ENCODE measurements at regions not wholly inside any gene's neighbourhood (a gene's known extent, or its start where the extent isn't known, plus 50 kb on each side); places are given as distances from the start of the nearest gene placed in this dataset.

- no peak overlapping the region for H3K4me3 ChIP-seq (ENCODE audit: low read depth, low read length)
- no peak for DNase-seq (ENCODE audit: low read depth)
- TF ChIP-seq CTCF (IDR thresholded peaks at IDR 0.05; ENCODE audit: insufficient read depth, low read length), result no peak
Observed at GRCh38 chr21:33978585-33978984, 63.0 kb upstream of the ATP5PO start.

- TF ChIP-seq CTCF (IDR thresholded peaks at IDR 0.05; ENCODE audit: insufficient read depth, low read length), result no peak
- H3K4me3 ChIP-seq (ENCODE audit: low read depth, low read length), result no peak overlapping the region
- no peak for DNase-seq (ENCODE audit: low read depth)
Observed at GRCh38 chr21:33977721-33978369, 62.2 kb upstream of the ATP5PO start.

GRCh38 chr21:33977017-33977720 is 61.6 kb upstream of the ATP5PO start:
- TF ChIP-seq CTCF (IDR thresholded peaks at IDR 0.05; ENCODE audit: insufficient read depth, low read length), result no peak
- peak; percentile 30 for DNase-seq (ENCODE audit: low read depth)
- H3K4me3 ChIP-seq (ENCODE audit: low read depth, low read length), result no peak overlapping the region

- H3K4me3 ChIP-seq (ENCODE audit: low read depth, low read length), result no peak overlapping the region
- peak; percentile 95 for DNase-seq (ENCODE audit: low read depth)
- no peak for TF ChIP-seq CTCF (IDR thresholded peaks at IDR 0.05; ENCODE audit: insufficient read depth, low read length)
Observed at GRCh38 chr21:33976082-33977016, 60.7 kb upstream of the ATP5PO start.

- TF ChIP-seq CTCF (IDR thresholded peaks at IDR 0.05; ENCODE audit: insufficient read depth, low read length), result no peak
- no peak overlapping the region for H3K4me3 ChIP-seq (ENCODE audit: low read depth, low read length)
- DNase-seq (ENCODE audit: low read depth), result peak; percentile 13
Observed at GRCh38 chr21:33975548-33976081, 60.0 kb upstream of the ATP5PO start.
